GM04504 (cell line): ENCODE measurements at regions not wholly inside any gene's neighbourhood (a gene's known extent, or its start where the extent isn't known, plus 50 kb on each side); places are given as distances from the start of the nearest gene placed in this dataset.
"Not testable (repeated sequence)": the region's sequence is repeated elsewhere in the genome, so short reads cannot be mapped to it uniquely, and the experiment has no call there.

Experiments used
- DNase-seq: peaks from one replicate; pipeline ENCODE4 v3.0.0-alpha.2; 2012; ENCODE audit warnings: low read depth

GRCh38 chr5:106699198-106699597 lies 971.5 kb downstream of the EFNA5 start:
- no peak for DNase-seq

- no peak for DNase-seq
Observed at GRCh38 chr5:106698169-106698568, 972.6 kb downstream of the EFNA5 start.

GRCh38 chr5:106691701-106692100 lies 979.0 kb downstream of the EFNA5 start:
- no peak for DNase-seq

- DNase-seq, result no peak
Observed at GRCh38 chr5:106690585-106690984, 980.2 kb downstream of the EFNA5 start.

- DNase-seq, result no peak
Observed at GRCh38 chr5:106680330-106680729, 990.4 kb downstream of the EFNA5 start.

GRCh38 chr5:106677057-106677456 lies 993.7 kb downstream of the EFNA5 start:
- DNase-seq, result no peak

- no peak for DNase-seq
Observed at GRCh38 chr5:106675687-106676086, 995.0 kb downstream of the EFNA5 start.

GRCh38 chr5:106673941-106674340 lies 996.8 kb downstream of the EFNA5 start:
- no peak for DNase-seq

GRCh38 chr5:106661866-106662265 lies 1008.9 kb downstream of the EFNA5 start:
- DNase-seq, result no peak

GRCh38 chr5:106660681-106661080 lies 1010.1 kb downstream of the EFNA5 start:
- no peak for DNase-seq

GRCh38 chr5:106658150-106658549 lies 1012.6 kb downstream of the EFNA5 start:
- DNase-seq, result no peak

GRCh38 chr5:106656821-106657220 lies 1013.9 kb downstream of the EFNA5 start:
- DNase-seq, result no peak

- no peak for DNase-seq
Observed at GRCh38 chr5:106649031-106649430, 1021.7 kb downstream of the EFNA5 start.

GRCh38 chr5:106648401-106648800 lies 1022.3 kb downstream of the EFNA5 start:
- DNase-seq, result no peak

- no peak for DNase-seq
Observed at GRCh38 chr5:106646106-106646505, 1024.6 kb downstream of the EFNA5 start.

GRCh38 chr5:106640511-106640910 lies 1030.2 kb downstream of the EFNA5 start:
- DNase-seq, result no peak

- DNase-seq, result no peak
Observed at GRCh38 chr5:106639488-106639887, 1031.2 kb downstream of the EFNA5 start.

- DNase-seq, result no peak
Observed at GRCh38 chr5:106637275-106637674, 1033.5 kb downstream of the EFNA5 start.

- no peak for DNase-seq
Observed at GRCh38 chr5:106634375-106634774, 1036.4 kb downstream of the EFNA5 start.

- no peak for DNase-seq
Observed at GRCh38 chr5:106633825-106634224, 1036.9 kb downstream of the EFNA5 start.

- not testable (repeated sequence) for DNase-seq
Observed at GRCh38 chr5:106628456-106628855, 1042.3 kb downstream of the EFNA5 start.

GRCh38 chr5:106610041-106610440 lies 1060.7 kb downstream of the EFNA5 start:
- no peak for DNase-seq

- DNase-seq, result no peak
Observed at GRCh38 chr5:106601620-106602019, 1069.1 kb downstream of the EFNA5 start.

GRCh38 chr5:106600803-106601202 lies 1069.9 kb downstream of the EFNA5 start:
- DNase-seq, result no peak

GRCh38 chr5:106595864-106596263 lies 1074.9 kb downstream of the EFNA5 start:
- DNase-seq, result no peak
